ENCODE measurements at regions not wholly inside any gene's neighbourhood (a gene's known extent, or its start where the extent isn't known, plus 50 kb on each side); places are given as distances from the start of the nearest gene placed in this dataset.

DNA sequence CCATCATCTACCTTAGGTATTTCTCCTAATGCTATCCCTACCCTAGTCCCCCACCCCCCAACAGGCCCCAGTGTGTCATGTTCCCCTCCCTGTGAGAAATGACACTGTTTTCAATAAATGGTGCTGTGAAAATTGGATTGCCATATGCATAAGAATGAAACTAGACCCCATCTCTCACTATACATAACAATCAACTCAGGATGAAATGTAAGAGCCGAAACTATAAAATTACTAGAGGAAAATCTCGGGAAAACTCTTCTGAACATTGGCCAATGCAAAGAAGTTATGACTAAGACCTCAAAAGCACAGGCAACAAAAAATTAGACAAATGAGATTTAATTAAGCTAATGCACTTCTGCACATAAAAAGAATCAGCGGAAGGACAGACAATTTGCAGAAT lies 138.2 kb downstream of the SUCLA2 start:
- no peak overlapping the region for H3K27ac ChIP-seq
- no peak for TF ChIP-seq ZFX (IDR thresholded peaks at IDR 0.05)
- TF ChIP-seq, protein P1, sequence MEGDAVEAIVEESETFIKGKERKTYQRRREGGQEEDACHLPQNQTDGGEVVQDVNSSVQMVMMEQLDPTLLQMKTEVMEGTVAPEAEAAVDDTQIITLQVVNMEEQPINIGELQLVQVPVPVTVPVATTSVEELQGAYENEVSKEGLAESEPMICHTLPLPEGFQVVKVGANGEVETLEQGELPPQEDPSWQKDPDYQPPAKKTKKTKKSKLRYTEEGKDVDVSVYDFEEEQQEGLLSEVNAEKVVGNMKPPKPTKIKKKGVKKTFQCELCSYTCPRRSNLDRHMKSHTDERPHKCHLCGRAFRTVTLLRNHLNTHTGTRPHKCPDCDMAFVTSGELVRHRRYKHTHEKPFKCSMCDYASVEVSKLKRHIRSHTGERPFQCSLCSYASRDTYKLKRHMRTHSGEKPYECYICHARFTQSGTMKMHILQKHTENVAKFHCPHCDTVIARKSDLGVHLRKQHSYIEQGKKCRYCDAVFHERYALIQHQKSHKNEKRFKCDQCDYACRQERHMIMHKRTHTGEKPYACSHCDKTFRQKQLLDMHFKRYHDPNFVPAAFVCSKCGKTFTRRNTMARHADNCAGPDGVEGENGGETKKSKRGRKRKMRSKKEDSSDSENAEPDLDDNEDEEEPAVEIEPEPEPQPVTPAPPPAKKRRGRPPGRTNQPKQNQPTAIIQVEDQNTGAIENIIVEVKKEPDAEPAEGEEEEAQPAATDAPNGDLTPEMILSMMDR (conservative IDR thresholded peaks at IDR 0.05), result no peak

DNA sequence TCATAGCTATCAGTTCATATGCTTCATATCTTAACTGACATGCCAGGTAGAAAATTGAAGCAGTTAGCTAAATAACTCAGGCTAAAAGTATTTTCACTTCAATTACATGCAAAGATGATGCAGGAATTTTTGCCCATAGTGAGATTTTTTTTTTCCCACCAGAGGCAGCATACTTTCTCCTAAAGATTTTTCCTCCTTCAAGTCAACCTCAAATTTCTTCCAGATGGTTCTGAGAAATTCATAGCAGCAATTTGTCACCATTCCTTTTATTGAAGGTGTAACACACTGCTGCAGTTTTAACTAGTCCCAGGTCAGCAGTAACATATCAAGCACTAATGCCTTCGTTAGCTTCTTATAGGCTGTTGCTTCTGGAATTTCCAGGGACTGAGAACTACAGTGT lies 141.9 kb downstream of the SUCLA2 start:
- TF ChIP-seq ZFX (IDR thresholded peaks at IDR 0.05), result no peak
- TF ChIP-seq, protein P1 (conservative IDR thresholded peaks at IDR 0.05), result no peak
- no peak overlapping the region for H3K27ac ChIP-seq

DNA sequence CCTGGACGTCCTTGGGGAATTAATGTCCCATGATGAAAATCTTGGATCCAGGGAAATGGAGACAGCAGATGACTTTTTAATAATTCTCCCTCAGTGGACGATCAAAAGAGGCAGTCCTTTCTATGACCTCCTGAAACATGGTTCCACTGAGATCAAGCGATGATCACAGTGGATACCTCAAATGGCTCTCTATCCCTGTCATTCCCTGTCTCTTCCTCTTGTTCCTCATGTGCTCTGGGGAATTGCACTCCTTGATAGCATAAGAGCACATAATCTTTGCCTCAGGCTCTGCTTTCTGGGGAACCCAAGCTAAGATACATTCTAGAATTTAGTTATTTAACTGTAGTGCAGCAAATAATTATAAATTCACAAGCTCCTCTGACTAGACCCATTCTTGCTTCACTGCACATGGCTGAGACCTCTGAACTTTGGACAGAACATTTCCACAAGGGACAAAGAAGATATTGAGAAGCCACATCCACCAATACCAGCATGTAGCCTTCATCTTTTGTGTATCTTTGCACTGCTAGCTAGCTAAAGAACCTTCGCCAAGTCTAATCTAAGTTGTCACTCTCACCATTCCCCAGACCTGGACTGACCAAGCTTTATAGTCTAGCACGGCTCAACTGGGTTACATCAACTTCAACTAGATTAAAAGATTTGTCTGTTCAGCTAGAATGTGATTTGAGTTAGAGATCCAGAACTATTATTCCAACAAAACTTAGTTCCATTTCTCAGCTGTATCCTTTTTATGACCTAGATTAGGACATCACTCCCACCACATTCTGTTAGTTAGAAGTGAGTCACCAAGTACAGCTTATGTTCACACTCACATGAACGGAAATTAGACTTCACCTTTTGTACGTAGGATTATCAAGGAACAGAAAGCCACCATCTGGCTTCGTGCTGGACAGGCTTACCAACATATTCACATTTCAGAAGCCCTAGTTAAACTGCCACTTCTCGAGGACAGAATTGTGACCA lies 142.7 kb downstream of the SUCLA2 start:
- no peak overlapping the region for H3K27ac ChIP-seq
- TF ChIP-seq, protein P1 (conservative IDR thresholded peaks at IDR 0.05), result no peak
- no peak for TF ChIP-seq ZFX (IDR thresholded peaks at IDR 0.05)

DNA sequence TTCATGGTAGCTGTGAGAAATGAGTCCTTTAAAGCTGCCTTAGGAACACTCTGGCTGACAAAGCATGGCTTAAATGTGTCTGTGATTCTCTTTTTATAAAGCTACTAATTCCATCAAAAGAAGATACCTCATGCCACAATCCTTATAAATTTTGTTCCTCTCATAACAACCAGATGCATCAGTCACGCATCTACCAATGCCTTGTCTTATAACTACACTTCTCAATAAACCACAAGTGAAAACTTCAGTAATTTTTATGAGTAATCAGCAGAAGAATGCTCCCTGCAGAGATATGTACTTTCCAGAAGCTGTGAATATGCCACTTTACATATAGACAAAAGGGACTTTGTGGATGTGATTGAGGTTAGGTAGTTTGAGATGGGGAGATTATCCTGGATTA lies 147.8 kb downstream of the SUCLA2 start:
- no peak for TF ChIP-seq ZFX (IDR thresholded peaks at IDR 0.05)
- TF ChIP-seq, protein P1 (conservative IDR thresholded peaks at IDR 0.05), result no peak
- H3K27ac ChIP-seq, result no peak overlapping the region

DNA sequence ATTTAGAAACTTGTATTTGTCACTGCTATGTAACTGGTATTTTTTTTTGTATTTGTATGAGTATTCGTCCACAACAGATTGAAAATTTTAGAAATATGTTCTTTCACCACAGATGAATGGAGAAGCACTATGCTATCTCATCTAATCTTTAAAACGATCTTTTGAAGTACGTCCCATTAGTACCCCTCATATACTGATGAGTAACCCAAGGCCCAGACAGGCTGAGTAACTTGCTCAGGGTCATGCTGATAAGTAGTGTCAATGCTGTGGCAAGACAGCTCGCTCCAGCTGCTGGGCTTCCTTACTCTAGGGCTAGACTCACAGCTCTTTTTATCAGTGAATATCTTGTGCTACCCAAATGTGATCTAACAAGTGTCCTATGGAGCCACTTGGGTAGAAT lies 154.2 kb downstream of the SUCLA2 start:
- TF ChIP-seq ZFX (IDR thresholded peaks at IDR 0.05), result no peak
- TF ChIP-seq, protein P1 (conservative IDR thresholded peaks at IDR 0.05), result no peak

DNA sequence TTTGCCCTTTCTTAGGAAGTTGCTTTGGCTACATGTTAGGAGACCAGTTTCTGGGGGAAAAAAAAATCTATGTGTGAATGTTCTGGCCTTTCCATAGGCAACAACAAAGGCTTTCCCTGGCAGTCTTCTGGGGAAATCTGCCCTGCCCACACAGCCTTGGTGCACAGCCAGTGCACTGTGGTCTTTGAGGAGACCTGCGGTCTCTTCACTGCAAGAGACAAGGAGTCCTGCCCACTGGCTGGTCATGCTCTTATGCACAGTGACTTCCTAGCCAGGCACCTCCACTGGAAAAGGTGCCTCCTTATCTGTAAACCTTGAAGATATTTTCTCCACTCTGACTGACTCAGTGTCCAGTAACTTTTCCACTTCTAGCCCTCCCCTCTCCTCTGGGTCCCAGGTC lies 155.1 kb downstream of the SUCLA2 start:
- H3K27ac ChIP-seq, result no peak overlapping the region
- TF ChIP-seq ZFX (IDR thresholded peaks at IDR 0.05), result no peak
- TF ChIP-seq, protein P1 (conservative IDR thresholded peaks at IDR 0.05), result no peak

More for the DNA sequence above, 154.2 kb downstream of the SUCLA2 start:
- no peak overlapping the region for H3K27ac ChIP-seq

DNA sequence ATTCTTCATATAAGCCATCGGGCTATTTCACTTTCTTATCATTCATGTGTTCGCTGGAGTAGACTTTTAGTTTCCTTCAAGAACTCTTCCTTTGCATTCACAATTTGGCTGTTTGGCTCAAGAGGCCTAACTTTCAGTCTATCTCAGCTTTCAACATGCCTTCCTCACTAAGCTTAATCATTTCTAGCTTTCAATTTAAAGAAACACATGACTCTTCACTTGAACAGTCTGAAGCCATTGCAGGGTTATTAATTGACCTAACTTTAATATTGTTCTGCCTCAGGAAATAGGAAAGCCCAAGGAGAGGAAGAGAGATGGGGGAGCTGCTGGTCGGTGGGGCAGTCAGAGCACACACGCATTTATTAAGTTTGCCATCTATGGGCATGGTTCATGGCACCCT lies 158.1 kb downstream of the SUCLA2 start:
- no peak for TF ChIP-seq ZFX (IDR thresholded peaks at IDR 0.05)
- TF ChIP-seq, protein P1 (conservative IDR thresholded peaks at IDR 0.05), result no peak
- H3K27ac ChIP-seq, result no peak overlapping the region

All from C4-2B (cell line).